OCI-LY7 (cell line): ENCODE measurements at regions not wholly inside any gene's neighbourhood (a gene's known extent, or its start where the extent isn't known, plus 50 kb on each side); places are given as distances from the start of the nearest gene placed in this dataset.

Experiments
- EZH2phosphoT487 ChIP-seq: fragments of 200-600 bp; sonication (generic); IDR thresholded peaks from 2 replicates; pipeline ENCODE4 v1.6.1; 2018; ENCODE audit warnings: low read depth, borderline replicate concordance, mild to moderate bottlenecking, mixed run types, antibody characterized with exemption, low read length, moderate library complexity, mixed read lengths
- TF ChIP-seq, protein P1 (sequence below): fragments of 200-600 bp; sonication (generic); conservative IDR thresholded peaks from 2 replicates; pipeline ENCODE4 v1.5.1; 2014; ENCODE audit warnings: mild to moderate bottlenecking, antibody characterized with exemption, low read length, moderate library complexity, mixed read lengths

DNA sequence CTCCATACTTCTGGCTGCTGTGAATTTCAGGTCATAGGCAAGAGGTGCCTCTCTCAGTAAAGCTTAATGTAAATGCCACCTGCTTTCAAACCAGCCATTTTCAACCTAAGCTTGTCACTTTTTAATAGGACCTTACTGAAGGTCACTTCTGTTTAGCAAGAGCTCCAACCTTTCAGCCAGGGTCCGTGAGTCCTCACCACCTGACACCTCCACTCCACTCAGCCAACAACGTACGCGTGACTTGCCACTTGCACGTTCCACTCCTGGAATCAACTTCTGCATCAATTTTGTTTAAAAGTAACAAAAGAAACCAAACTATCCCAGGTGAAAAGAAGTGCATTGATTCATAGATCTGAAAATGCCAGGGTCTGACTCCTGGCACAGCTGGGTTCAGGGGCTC lies 114.4 kb downstream of the TRIM29 start:
- TF ChIP-seq, protein P1, sequence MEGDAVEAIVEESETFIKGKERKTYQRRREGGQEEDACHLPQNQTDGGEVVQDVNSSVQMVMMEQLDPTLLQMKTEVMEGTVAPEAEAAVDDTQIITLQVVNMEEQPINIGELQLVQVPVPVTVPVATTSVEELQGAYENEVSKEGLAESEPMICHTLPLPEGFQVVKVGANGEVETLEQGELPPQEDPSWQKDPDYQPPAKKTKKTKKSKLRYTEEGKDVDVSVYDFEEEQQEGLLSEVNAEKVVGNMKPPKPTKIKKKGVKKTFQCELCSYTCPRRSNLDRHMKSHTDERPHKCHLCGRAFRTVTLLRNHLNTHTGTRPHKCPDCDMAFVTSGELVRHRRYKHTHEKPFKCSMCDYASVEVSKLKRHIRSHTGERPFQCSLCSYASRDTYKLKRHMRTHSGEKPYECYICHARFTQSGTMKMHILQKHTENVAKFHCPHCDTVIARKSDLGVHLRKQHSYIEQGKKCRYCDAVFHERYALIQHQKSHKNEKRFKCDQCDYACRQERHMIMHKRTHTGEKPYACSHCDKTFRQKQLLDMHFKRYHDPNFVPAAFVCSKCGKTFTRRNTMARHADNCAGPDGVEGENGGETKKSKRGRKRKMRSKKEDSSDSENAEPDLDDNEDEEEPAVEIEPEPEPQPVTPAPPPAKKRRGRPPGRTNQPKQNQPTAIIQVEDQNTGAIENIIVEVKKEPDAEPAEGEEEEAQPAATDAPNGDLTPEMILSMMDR, result no peak
- TF ChIP-seq EZH2phosphoT487, result no peak
